HG03066 (cell line): ENCODE measurements at regions not wholly inside any gene's neighbourhood (a gene's known extent, or its start where the extent isn't known, plus 50 kb on each side); places are given as distances from the start of the nearest gene placed in this dataset.
"Not testable (repeated sequence)": the region's sequence is repeated elsewhere in the genome, so short reads cannot be mapped to it uniquely, and the experiment has no call there.

Experiments
- ATAC-seq: cut with Tn5 transposase; IDR thresholded peaks from one replicate; pipeline ENCODE4 v1.9.1; 2021; ENCODE audit warnings: low read depth; ENCODE audit not compliant: unreplicated experiment

GRCh38 chr6:74733830-74734620, 471.8 kb downstream of the COL12A1 start:
- ATAC-seq: no peak

GRCh38 chr6:74731931-74732330, 473.9 kb downstream of the COL12A1 start:
- ATAC-seq: no peak

GRCh38 chr6:74731204-74731603, 474.6 kb downstream of the COL12A1 start:
- no peak for ATAC-seq

- no peak for ATAC-seq
Measured at GRCh38 chr6:74720923-74721322, 484.9 kb downstream of the COL12A1 start.

- no peak for ATAC-seq
Measured at GRCh38 chr6:74717591-74717990, 488.3 kb downstream of the COL12A1 start.

- ATAC-seq: no peak
Measured at GRCh38 chr6:74715355-74716085, 490.3 kb downstream of the COL12A1 start.

GRCh38 chr6:74713941-74714340, 491.9 kb downstream of the COL12A1 start:
- no peak for ATAC-seq

- ATAC-seq: no peak
Measured at GRCh38 chr6:74705451-74705850, 500.4 kb downstream of the COL12A1 start.

- ATAC-seq: not testable (repeated sequence)
Measured at GRCh38 chr6:74704540-74704939, 501.3 kb downstream of the COL12A1 start.

- ATAC-seq: no peak
Measured at GRCh38 chr6:74690365-74690764, 515.5 kb downstream of the COL12A1 start.

GRCh38 chr6:74689601-74690000, 516.3 kb downstream of the COL12A1 start:
- ATAC-seq: no peak

GRCh38 chr6:74677463-74677862, 528.4 kb downstream of the COL12A1 start:
- ATAC-seq: no peak

GRCh38 chr6:74676906-74677305, 528.9 kb downstream of the COL12A1 start:
- ATAC-seq: no peak

- ATAC-seq: no peak
Measured at GRCh38 chr6:74674377-74674776, 531.5 kb downstream of the COL12A1 start.

GRCh38 chr6:74671558-74672025, 534.3 kb downstream of the COL12A1 start:
- no peak for ATAC-seq

GRCh38 chr6:74658391-74658790, 547.5 kb downstream of the COL12A1 start:
- ATAC-seq: no peak

GRCh38 chr6:74657931-74658330, 547.9 kb downstream of the COL12A1 start:
- ATAC-seq: no peak

- ATAC-seq: no peak
Measured at GRCh38 chr6:74657011-74657410, 548.8 kb downstream of the COL12A1 start.

- ATAC-seq: no peak
Measured at GRCh38 chr6:74656453-74656852, 549.4 kb downstream of the COL12A1 start.

GRCh38 chr6:74654296-74654695, 551.6 kb downstream of the COL12A1 start:
- no peak for ATAC-seq

GRCh38 chr6:74651948-74652842, 553.7 kb downstream of the COL12A1 start:
- ATAC-seq: no peak
